ENCODE measurements at regions not wholly inside any gene's neighbourhood (a gene's known extent, or its start where the extent isn't known, plus 50 kb on each side); places are given as distances from the start of the nearest gene placed in this dataset.

- TF ChIP-seq, protein P1, sequence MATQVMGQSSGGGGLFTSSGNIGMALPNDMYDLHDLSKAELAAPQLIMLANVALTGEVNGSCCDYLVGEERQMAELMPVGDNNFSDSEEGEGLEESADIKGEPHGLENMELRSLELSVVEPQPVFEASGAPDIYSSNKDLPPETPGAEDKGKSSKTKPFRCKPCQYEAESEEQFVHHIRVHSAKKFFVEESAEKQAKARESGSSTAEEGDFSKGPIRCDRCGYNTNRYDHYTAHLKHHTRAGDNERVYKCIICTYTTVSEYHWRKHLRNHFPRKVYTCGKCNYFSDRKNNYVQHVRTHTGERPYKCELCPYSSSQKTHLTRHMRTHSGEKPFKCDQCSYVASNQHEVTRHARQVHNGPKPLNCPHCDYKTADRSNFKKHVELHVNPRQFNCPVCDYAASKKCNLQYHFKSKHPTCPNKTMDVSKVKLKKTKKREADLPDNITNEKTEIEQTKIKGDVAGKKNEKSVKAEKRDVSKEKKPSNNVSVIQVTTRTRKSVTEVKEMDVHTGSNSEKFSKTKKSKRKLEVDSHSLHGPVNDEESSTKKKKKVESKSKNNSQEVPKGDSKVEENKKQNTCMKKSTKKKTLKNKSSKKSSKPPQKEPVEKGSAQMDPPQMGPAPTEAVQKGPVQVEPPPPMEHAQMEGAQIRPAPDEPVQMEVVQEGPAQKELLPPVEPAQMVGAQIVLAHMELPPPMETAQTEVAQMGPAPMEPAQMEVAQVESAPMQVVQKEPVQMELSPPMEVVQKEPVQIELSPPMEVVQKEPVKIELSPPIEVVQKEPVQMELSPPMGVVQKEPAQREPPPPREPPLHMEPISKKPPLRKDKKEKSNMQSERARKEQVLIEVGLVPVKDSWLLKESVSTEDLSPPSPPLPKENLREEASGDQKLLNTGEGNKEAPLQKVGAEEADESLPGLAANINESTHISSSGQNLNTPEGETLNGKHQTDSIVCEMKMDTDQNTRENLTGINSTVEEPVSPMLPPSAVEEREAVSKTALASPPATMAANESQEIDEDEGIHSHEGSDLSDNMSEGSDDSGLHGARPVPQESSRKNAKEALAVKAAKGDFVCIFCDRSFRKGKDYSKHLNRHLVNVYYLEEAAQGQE (IDR thresholded peaks at IDR 0.05; ENCODE audit: borderline replicate concordance): no peak
- TF ChIP-seq, protein P1 (CRISPR knock-in tag; IDR thresholded peaks at IDR 0.05; ENCODE audit: low read depth): no peak
- no peak for TF ChIP-seq ID3 (CRISPR knock-in tag; IDR thresholded peaks at IDR 0.05)
- no peak for TF ChIP-seq ID3 (tag; IDR thresholded peaks at IDR 0.05)
Observed at GRCh38 chr1:195794225-195794624, 814.0 kb downstream of the KCNT2 start.

All from K562 (cell line).